Transverse colon (tissue), 3 donors: ENCODE measurements at regions not wholly inside any gene's neighbourhood (a gene's known extent, or its start where the extent isn't known, plus 50 kb on each side); places are given as distances from the start of the nearest gene placed in this dataset.

Experiments used
- POLR2A ChIP-seq: fragments of 450-650 bp; IDR thresholded peaks from one replicate; pipeline ENCODE4 v1.6.1; 2016; ENCODE audit warnings: antibody characterized with exemption, mild to moderate bottlenecking, moderate library complexity
- POLR2AphosphoS5 ChIP-seq, 3 donors: sonication (generic); formaldehyde crosslinking; IDR thresholded peaks; one replicate each; pipeline ENCODE4 v1.6.1; 2016; ENCODE audit warnings: antibody characterized with exemption in 3 of 3

GRCh38 chr11:29217901-29218300 lies 798.9 kb downstream of the KCNA4 start:
- TF ChIP-seq POLR2AphosphoS5 (IDR thresholded peaks at IDR 0.05) (no peak), POLR2A (no peak)
